GM12892 (cell line): ENCODE measurements at regions not wholly inside any gene's neighbourhood (a gene's known extent, or its start where the extent isn't known, plus 50 kb on each side); places are given as distances from the start of the nearest gene placed in this dataset.
"Not testable (repeated sequence)": the region's sequence is repeated elsewhere in the genome, so short reads cannot be mapped to it uniquely, and the experiment has no call there.

Experiments
- DNase-seq: peaks from one replicate; pipeline ENCODE4 v3.0.0; 2011; ENCODE audit not compliant: insufficient read length
- FAIRE-seq: peaks from 2 replicates; lab custom pipeline; 2011; peaks lifted over from hg19 to GRCh38; lab: Jason Lieb, UNC
- POLR2A ChIP-seq: IDR thresholded peaks from 2 replicates; pipeline ENCODE4 v1.6.1; 2011; ENCODE audit warnings: low read depth, low read length, control low read depth
- POLR2AphosphoS5 ChIP-seq: IDR thresholded peaks from 2 replicates; pipeline ENCODE4 v1.6.1; 2011; ENCODE audit warnings: low read depth, low read length, control low read depth
- TAF1 ChIP-seq: IDR thresholded peaks from 2 replicates; pipeline ENCODE4 v1.6.1; 2011; ENCODE audit warnings: low read depth, mild to moderate bottlenecking, control low read depth, low read length, borderline replicate concordance

- no peak for TF ChIP-seq TAF1
- TF ChIP-seq POLR2A = no peak
- TF ChIP-seq POLR2AphosphoS5 = no peak
- DNase-seq (no peak), FAIRE-seq (no peak)
These were observed 1104.2 kb upstream of the TMPRSS15 start for GRCh38 chr21:19507682-19508260.

GRCh38 chr21:19508442-19508841 is 1104.9 kb upstream of the TMPRSS15 start:
- TF ChIP-seq POLR2A = no peak
- no peak for TF ChIP-seq TAF1
- TF ChIP-seq POLR2AphosphoS5 = no peak
- FAIRE-seq = no peak
- DNase-seq = no peak

- TF ChIP-seq POLR2AphosphoS5 = no peak
- no peak for TF ChIP-seq TAF1
- no peak for TF ChIP-seq POLR2A
- FAIRE-seq (no peak), DNase-seq (no peak)
These were observed 1105.3 kb upstream of the TMPRSS15 start for GRCh38 chr21:19508844-19509243.

- FAIRE-seq = no peak
- DNase-seq = no peak
- TF ChIP-seq POLR2AphosphoS5 (no peak), POLR2A (no peak), TAF1 (no peak)
These were observed 1106.5 kb upstream of the TMPRSS15 start for GRCh38 chr21:19510057-19510456.

GRCh38 chr21:19510653-19511052 is 1107.1 kb upstream of the TMPRSS15 start:
- TF ChIP-seq POLR2A (no peak), POLR2AphosphoS5 (no peak), TAF1 (no peak)
- FAIRE-seq (no peak), DNase-seq (no peak)

- TF ChIP-seq TAF1 (no peak), POLR2AphosphoS5 (no peak), POLR2A (no peak)
- no peak for FAIRE-seq
- no peak for DNase-seq
These were observed 1118.8 kb upstream of the TMPRSS15 start for GRCh38 chr21:19522381-19522780.

GRCh38 chr21:19523061-19523460 is 1119.5 kb upstream of the TMPRSS15 start:
- DNase-seq (no peak), FAIRE-seq (no peak)
- TF ChIP-seq POLR2AphosphoS5 (no peak), POLR2A (no peak), TAF1 (no peak)

- FAIRE-seq = no peak
- DNase-seq = no peak
- TF ChIP-seq POLR2AphosphoS5 = no peak
These were observed 1120.2 kb upstream of the TMPRSS15 start for GRCh38 chr21:19523746-19524145.

GRCh38 chr21:19529031-19529430 is 1125.4 kb upstream of the TMPRSS15 start:
- FAIRE-seq = no peak
- no peak for TF ChIP-seq TAF1
- TF ChIP-seq POLR2AphosphoS5 = no peak
- no peak for TF ChIP-seq POLR2A
- no peak for DNase-seq

GRCh38 chr21:19535356-19535755 is 1131.8 kb upstream of the TMPRSS15 start:
- no peak for DNase-seq
- FAIRE-seq = no peak
- TF ChIP-seq POLR2AphosphoS5 = no peak
- no peak for TF ChIP-seq POLR2A
- no peak for TF ChIP-seq TAF1

- FAIRE-seq (no peak), DNase-seq (no peak)
- TF ChIP-seq POLR2AphosphoS5 (no peak), TAF1 (no peak), POLR2A (no peak)
These were observed 1133.5 kb upstream of the TMPRSS15 start for GRCh38 chr21:19537116-19537515.

- FAIRE-seq (no peak), DNase-seq (no peak)
- TF ChIP-seq POLR2AphosphoS5 (no peak), POLR2A (no peak), TAF1 (no peak)
These were observed 1136.7 kb upstream of the TMPRSS15 start for GRCh38 chr21:19540287-19540686.

GRCh38 chr21:19541602-19542001 is 1138.0 kb upstream of the TMPRSS15 start:
- DNase-seq (no peak), FAIRE-seq (no peak)
- TF ChIP-seq TAF1 (no peak), POLR2A (no peak), POLR2AphosphoS5 (no peak)

- not testable (repeated sequence) for DNase-seq, FAIRE-seq
These were observed 1140.9 kb upstream of the TMPRSS15 start for GRCh38 chr21:19544493-19544892.
